ENCODE measurements at regions not wholly inside any gene's neighbourhood (a gene's known extent, or its start where the extent isn't known, plus 50 kb on each side); places are given as distances from the start of the nearest gene placed in this dataset.
"Not testable (repeated sequence)": the region's sequence is repeated elsewhere in the genome, so short reads cannot be mapped to it uniquely, and the experiment has no call there.

DNA sequence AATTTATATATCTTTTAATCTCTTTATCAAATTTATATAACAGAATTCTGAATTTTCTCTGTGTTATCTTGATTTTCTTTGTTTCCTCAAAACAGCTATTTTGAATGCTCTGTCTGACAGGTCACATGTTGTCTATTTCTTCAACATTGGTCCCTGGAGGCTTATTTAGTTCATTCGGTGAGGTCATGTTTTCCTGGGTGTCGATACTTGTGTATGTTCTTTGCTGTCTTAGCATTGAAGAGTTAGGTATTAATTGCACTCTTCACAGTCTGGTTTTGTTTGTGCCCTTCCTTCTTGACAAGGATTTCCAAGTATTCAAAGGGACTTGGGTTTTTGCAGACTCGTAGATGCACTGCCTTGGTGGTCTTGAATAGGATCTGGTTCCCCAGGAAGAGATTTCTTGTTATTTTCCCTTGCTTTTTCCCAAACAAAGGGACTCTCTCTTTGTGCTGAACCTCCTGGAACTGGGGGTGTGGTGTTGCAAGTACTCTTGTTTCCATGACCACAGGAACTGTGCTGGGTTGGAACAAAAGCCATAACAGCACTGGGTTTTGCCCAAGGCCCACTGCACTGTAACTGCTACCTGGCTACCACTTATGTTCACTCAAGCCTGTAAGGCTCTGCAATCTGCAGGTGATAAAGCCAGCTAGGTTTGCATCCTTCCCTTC is 1483.0 kb downstream of the CDH8 start:
- peak; percentile 10 for DNase-seq

DNA sequence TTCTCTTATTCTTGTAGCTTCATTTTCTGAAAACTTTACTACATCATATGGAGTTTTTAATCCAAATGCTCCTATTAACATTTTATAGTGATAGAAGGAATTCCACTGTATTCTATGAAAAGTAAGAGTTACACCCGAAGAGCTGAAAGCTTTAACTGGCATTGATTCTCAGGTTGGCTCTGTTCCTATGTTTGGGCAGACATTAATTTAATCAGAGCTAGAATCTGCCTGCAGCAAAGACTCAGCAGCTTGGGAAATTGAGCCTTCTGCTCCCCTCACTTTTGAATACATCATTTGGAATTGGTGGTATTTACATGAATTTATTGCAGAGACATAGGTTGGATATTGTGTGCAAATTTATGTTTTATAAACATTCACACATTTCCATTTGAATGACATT is 1494.7 kb downstream of the CDH8 start:
- DNase-seq, result no peak

DNA sequence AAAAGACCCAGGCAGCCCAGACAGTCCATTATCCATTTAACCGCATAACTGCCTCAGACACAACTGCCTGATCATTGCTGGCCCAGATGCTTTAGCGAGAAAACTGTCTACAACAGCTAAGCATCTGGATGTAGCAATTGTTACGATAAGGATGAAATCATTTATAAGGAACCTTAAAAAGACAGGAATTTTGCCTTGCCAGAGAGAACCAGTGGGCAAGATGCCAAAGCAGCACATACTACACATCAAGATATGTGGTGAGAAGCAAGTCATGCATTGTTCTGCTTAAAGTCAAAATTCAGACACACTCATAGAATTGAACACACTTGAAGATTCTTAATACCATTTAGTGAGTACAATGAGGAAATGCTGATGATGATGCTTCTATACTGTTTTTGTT is 1525.3 kb downstream of the CDH8 start:
- DNase-seq, result no peak

DNA sequence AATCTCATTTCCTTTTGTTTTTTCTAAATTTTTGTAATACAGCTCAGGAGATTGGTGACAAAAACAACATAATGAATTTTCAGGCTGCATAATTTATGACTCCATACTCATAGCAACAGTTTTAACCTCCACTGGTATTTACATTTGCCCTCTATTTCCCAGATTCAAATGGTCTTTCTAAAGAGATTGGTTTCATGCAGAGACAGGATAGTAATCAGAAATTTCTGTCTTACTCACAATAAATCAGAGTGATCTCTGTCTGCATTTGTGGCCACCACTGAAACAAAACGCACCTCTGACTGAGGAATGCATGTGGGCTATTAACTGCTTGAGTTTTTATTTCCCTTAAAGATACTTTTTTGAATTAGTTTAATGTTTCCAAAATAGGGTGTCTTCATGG is 1526.0 kb downstream of the CDH8 start:
- DNase-seq, result no peak

DNA sequence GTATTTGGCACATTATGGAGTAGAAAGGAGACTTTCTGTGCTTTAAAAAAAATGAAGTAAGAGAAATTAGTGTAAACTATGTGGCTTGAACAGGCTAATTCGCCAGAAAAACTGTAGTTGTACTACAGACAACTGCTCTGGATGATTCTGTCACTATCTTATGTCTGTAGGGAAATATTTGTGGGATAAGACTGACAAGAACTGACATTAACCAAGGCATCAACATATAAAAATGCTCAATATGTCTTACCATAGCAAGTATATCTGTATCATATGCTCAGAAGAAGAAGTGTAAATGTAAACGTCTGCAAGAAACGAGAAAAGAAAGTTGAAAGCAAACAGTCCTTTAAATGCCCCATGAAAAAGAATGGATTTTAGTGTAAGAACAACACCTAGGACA is 1545.0 kb downstream of the CDH8 start:
- no peak for DNase-seq

DNA sequence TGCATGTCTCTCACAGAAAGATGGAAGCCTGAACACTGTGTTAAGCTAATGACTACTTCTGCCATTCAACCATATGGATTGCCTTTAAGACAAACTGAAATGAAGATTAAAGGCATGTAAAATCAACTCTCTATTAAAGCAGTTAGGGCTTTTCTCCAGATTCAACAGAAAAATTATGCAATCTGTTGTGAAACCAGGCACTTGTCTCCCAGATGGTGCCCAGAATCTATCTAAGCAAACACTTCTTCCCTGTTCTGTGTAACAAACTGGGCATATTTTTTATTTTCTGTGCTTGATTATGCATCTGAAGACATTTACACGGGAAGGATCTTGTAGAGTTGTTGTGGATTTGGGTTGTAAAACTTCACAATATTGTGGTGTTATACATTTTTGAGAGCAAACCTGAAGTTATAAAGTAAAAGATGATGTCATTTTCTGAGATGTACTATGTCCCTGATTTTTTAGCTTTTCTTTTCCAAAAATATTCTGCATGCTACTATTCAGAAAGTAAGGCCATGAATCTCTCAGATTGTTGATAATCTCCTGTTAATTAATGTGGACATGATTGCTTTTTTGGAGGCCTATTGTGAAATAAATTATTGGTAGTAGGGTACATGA is 1550.3 kb downstream of the CDH8 start:
- DNase-seq, result no peak

DNA sequence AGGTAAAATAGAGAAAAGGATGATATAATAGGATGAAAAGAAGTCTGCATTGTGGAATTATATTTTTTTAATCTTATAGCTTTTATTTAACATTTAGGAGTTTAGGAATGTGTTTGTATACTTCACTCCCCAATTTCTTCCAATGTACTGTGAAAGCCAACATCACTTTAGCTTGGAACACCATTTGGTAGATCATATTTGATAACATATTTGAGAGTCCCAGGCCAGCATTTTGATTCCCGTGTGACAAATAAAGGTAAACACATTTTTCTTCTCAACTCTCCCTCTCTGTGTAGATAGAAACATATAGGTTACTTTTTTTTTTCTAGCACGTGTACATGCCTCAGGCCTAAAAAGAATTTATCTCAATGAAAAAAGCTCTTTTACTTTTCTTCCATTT is 1551.3 kb downstream of the CDH8 start:
- no peak for DNase-seq

DNA sequence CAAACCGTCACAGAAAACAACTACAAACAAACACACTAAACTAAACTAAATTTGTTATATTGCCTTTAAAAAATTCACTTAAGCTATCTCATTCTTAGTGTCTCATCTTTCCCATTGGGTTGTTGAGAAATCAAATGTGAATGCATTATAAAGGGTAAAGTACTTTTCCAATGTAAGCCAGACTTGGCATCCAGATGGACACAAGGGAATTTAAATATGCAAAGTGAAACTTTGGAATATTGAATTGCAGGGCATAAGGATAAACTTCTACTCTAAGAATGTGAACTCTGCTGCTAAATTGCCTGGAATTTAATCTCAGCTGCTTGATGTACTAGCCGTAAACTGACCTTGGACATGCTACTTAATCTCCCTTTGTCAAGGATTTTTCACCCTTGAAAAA is 1554.6 kb downstream of the CDH8 start:
- no peak for DNase-seq

DNA sequence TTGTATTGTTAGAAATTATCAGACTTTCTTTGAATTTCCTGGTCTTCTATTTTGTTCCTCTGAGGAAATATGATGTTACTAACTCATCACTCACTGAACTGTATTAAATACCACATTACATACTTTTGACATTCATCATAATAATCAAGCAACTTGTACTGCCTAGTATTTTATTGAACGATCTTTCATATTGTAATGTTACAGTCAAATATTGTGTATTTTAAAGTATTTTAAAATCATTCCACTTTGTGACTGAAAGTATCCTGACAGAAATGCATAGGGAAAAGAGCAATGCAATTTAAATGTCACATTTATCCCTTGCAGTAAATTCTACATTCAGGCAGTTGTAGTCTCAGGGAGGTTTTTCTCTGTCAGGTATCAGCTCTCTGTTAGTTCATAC is 1557.4 kb downstream of the CDH8 start:
- DNase-seq, result no peak

DNA sequence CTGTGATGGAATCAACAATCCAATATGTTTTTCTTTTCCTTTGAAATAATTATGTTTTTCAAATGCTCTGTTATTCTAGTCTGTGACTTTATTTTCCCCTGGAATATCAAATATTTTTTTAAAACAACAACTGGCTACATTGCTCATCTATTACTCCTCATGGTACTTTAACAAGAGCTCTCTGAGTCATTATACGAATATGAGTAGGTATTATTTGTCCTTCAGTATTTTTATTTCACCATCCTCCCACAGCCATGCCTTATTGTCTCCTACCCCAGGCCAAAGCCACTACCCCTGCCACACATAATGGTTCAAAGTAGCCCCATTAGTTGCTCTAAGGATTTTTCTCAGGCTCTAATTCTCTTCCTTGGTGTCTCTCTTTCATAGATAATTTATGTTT is 1572.3 kb downstream of the CDH8 start:
- no peak for DNase-seq

DNA sequence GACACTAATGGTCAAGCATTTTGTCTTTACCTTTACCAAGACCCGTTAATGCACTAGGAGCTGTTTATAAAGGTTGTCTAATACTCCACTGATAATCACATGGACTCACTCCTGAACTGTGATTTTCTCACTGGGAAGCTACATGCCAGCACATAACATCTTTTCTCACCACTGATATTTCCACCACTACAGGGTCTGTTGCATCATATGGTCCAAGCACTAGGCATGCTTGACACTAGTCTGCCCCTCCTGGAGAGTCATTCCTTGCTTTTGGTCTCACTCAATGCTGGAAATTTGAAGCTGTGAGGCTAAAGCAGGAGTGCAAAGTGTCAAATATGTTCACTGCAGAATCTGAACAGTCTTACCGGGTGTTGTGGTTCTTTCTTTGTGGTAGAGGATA is 1576.8 kb downstream of the CDH8 start:
- no peak for DNase-seq

DNA sequence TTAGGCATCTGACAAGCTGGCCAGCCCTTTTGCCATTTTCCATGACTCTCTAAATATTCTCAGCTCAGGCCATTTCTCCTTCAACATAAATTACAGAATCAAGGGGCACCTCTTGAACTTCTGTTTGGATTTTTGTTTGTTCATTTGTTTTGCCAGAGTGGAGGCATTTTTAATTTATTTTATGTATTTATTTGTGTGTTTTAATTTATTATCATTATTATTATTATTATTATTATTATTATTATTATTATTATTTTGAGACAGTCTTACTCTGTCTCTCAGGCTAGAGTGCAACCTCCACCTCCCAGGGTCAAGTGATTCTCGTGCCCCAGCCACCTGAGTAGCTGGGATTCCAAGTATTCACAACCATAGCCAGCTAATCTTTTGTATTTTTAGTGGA is 1578.0 kb downstream of the CDH8 start:
- DNase-seq, result no peak

DNA sequence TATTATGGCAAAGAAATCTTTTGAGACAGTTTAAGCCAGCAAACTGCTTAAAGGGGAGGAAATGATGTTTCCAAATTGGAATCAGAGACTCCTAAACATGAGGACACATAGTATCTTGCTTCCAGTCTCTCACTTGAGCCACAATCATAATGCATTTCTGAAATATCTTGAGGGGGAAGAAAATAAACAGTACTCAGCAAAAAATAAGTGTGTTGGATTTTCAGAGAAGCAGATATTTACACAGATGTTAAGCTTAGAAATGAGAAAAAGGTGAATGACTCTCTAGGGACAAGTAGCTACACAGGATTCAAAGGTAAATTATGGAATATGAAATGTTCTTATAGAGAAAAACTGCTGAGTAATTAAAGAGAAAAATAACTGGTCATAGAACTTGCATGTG is 1583.6 kb downstream of the CDH8 start:
- DNase-seq, result no peak

DNA sequence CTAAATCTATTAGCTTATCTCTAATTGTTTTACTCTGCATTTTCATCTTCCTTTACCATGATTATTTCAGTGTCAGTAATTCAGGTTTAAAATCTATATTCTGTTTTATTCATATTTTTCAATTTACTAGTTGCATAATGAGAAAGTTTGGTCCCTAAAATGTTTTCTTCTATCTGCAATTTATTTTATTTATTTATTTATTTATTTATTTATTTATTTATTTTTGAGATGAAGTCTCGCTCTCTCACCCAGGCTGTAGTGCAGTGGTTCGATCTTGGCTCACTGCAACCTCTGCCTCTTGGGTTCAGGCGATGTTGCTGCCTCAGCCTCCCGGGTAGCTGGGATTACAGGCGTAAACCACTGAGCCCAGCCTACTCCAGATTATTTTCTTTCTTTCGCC is 1597.3 kb downstream of the CDH8 start:
- DNase-seq, result no peak

DNA sequence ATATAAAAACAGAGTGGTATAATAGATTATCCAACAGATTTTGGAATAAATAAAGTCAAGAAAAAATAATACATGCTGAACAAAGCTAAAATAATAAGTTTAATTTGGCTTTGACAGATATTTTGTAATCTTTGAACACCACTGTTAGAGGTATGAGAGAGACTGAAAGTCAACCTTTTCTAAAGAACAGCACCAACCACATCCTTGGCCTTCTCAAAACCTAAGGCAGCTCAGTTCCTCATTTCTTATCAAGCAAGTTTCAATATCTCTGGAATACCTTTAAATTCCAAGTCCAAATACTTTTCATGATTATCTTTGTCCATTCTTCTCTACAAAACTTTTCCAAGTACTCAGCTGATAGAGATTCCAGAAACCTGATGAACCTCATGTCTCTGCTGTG is 1603.8 kb downstream of the CDH8 start:
- no peak for DNase-seq

DNA sequence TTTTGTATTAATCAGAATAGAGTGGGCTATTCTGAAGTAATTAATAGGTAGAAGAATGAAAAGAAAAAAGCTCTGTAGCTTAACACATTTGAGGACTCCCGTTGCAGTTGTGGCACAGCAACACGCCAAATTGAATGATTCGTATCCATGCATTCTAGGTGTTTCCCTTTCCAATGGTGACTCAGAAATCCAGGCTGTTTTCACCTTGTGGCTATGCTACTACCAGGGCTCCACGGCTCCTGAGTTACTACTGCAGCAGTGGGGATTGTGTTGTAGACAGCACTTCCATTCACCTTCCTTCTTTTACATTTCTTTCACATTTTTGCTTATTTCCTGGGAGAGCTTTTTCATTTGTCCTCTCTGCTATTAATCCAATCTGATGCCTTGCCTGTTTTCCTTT is 1616.4 kb downstream of the CDH8 start:
- DNase-seq, result no peak

DNA sequence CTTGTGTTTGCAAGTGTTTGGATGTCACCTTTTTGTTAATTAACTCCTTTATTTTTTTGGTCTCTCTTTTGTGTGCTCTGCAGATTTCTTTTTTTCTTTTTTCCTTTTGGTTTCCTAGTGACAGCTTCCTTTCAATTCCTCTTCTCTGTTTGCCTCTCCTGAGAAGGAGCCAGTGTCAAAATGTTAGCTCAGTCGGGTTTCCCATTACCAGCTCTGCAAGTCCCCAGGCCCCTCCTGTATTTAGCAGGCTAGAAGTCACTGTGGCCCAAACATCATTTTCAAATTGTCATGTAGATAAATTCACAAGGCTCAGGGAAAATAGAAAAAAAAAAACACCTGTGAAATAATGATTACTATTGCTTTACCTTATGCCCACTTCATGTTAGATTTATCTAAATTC is 1621.6 kb downstream of the CDH8 start:
- DNase-seq, result no peak

DNA sequence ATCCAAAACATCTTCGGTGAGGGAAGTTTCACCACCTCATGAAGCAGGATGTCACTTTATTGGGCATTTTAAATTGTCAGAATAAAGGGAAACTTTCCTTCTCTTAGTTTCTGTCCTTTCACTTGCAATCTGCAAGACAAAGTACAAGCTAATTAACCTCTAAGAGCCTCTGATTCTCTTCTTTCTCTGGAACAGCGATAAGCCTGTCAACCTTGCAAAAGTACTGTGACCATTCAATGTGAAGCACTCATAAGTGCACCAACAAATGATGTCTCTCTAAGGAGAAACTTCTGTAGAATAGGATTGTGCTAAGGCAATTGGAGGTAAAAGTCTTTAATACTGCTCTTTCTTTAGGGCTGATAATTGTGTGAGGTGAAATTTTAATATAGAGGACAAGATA is 1622.3 kb downstream of the CDH8 start:
- DNase-seq, result no peak

DNA sequence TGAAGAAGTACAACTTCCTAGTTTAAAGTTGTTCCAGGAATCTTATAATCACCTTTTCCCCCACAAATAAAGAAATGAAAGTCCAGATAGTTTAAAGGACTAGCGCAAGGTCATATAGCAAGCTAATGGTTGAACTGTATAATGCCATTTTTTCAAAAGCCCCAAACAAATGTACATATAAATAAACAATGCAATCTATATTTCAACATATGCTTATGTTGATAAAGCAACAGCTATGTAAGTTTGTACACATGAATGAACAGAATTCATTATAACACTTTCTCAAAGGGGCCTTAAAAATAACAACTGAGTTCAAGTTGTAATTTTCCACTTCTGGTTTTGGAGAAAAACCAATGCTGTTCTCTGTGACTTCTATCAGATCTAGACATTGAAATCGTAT is 1628.6 kb downstream of the CDH8 start:
- no peak for DNase-seq

DNA sequence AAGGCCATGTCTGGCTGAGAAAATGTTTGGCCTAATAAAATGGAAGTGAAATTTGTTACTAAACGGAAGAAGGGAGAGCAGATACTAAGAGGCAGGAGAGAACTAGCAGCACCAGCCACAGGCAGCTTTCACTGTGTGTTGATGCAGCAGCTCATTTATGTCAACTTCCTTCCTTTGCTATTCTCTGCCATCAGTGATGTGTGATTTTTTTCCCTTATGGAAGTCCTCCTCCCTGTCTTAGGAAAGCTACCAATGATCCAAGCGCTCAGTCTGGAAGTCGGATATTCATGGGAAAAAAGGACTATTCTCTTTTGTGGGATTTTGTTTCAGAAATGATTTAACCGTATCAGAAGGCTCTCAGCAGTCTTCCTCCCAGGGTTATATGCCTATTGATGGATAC is 1629.2 kb downstream of the CDH8 start:
- DNase-seq, result no peak

DNA sequence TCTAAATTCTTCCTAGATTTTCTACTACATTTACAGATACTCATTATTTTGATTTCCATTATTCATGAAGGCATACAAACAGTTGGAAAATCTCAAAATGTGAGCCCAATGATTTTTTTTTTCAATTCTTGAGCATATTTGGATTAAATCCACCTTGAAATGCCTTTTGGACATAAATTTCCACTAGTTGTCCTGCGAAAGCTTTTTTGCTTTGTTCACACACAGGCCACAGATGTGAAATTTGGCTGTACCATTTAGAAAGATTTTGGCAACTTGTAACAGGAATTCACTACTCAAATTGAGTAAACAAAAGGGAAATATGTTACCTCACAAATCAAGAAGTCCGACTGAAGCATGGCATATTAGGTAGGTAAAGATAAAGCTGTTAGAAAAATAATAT is 1631.0 kb downstream of the CDH8 start:
- peak; percentile 2 for DNase-seq

DNA sequence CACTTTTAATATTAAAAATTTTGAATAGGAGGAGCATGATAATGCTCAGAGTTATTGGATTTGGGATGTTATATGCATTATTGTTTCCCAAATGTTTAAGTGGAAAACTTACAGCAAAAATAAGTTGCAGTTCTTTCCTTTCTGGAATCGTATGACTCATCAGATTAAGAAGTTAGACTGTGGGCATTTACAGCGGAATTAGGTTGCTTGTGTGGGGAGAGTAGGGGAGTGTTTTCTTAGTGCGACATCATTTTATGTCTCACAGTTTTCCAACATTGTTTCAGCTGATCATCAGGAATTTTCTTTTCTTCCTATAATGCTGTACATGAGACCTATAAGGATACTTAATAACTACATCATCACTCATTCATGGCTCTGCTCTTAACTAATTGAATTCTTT is 1631.8 kb downstream of the CDH8 start:
- no peak for DNase-seq

DNA sequence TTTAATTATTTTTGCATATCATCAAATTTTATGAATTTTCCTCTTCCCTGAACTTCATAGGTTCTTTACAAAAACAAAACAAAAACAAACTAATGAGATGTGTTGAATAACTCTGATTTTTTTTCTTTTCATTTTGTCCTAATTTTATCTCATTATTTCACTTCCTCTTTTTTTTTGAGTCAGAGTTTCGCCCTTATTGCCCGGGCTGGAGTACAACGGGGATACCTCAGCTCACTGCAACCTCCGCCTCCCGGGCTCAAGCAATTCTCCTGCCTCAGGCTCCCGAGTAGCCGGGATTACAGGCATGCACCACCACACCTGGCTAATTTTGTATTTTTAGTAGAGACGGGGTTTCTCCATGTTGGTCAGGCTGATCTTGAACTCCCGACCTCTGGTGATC is 1633.3 kb downstream of the CDH8 start:
- not testable (repeated sequence) for DNase-seq

DNA sequence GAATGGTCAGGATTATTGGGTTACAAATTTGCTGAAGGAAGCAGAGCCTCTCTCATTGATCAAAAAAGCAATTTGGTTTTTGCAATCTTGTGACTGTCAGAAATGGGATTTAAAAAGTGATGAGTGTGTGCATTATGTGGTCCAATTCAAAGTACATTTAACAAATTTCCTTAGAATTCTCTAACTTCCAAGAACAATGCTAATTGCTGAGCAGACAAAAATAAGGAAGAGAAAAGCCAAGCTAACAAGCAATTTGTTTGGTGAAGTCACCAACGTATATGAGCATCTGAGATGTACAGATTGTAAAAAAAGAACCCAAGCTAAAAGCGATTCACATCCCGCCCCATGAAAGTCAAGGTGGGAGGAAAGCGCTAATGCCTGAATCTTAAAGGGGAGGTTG is 1643.9 kb downstream of the CDH8 start:
- DNase-seq, result no peak
